H1 (cell line): ENCODE measurements at regions not wholly inside any gene's neighbourhood (a gene's known extent, or its start where the extent isn't known, plus 50 kb on each side); places are given as distances from the start of the nearest gene placed in this dataset.

Experiments used
- CTCF ChIA-PET: fragments of 300-600 bp; sonication (Branson Sonifier 250); formaldehyde crosslinking; loops from one replicate; lab custom pipeline; 2021; ENCODE audit not compliant: partially characterized antibody; lab: Charles Lee
- POLR2A ChIA-PET: fragments of 300-600 bp; sonication (Branson Sonifier 250); formaldehyde crosslinking; loops from one replicate; lab custom pipeline; 2021; ENCODE audit warnings: inconsistent platforms; ENCODE audit not compliant: partially characterized antibody; lab: Charles Lee
- DNase-seq, 2 experiments: peaks; one replicate each; pipeline versions ENCODE4 v3.0.0 to v3.0.0-alpha.2; 2010 to 2022; ENCODE audit warnings: low spot score in 2 of 2, low read depth in 1 of 2, mixed read lengths in 1 of 2
- FAIRE-seq: peaks from 2 replicates; lab custom pipeline; 2011; peaks lifted over from hg19 to GRCh38; lab: Jason Lieb, UNC
- H2AFZ ChIP-seq: 2 replicates; pipeline ENCODE4 v1.8.1; 2012; ENCODE audit warnings: low read length, inconsistent platforms
- H2AK5ac ChIP-seq: 2 replicates; pipeline ENCODE4 v1.6.1; 2013; ENCODE audit warnings: low read depth, low read length
- H2BK120ac ChIP-seq: replicated peaks from 2 replicates; pipeline ENCODE3; 2013; ENCODE audit warnings: low read depth, low read length, inconsistent platforms
- H2BK12ac ChIP-seq: 2 replicates; pipeline ENCODE4 v1.6.1; 2013; ENCODE audit warnings: low read depth, low read length
- H2BK15ac ChIP-seq: 2 replicates; pipeline ENCODE4 v1.6.1; 2013; ENCODE audit warnings: low read length
- H2BK20ac ChIP-seq: 2 replicates; pipeline ENCODE4 v1.6.1; 2013; ENCODE audit warnings: low read length
- H2BK5ac ChIP-seq: 2 replicates; pipeline ENCODE4 v1.6.1; 2013; ENCODE audit warnings: low read depth, low read length
- H3K14ac ChIP-seq: 2 replicates; pipeline ENCODE4 v1.6.1; 2013; ENCODE audit warnings: inconsistent platforms; ENCODE audit not compliant: insufficient read length
- H3K18ac ChIP-seq: 2 replicates; pipeline ENCODE4 v1.6.1; 2013; ENCODE audit warnings: low read length; ENCODE audit errors: extremely low read depth
- H3K23ac ChIP-seq: 2 replicates; pipeline ENCODE4 v1.6.1; 2013; ENCODE audit warnings: inconsistent platforms; ENCODE audit not compliant: insufficient read length
- H3K23me2 ChIP-seq: 2 replicates; pipeline ENCODE4 v1.6.1; 2013; ENCODE audit warnings: low read depth, low read length
- H3K27ac ChIP-seq: 2 replicates; pipeline ENCODE4 v1.6.1; 2011; ENCODE audit warnings: low read depth, low read length, inconsistent platforms
- H3K27me3 ChIP-seq, 4 experiments: replicated peaks in 1 of 4; 1 replicate in 1 of 4; 2 replicates in 3 of 4; pipeline versions ENCODE4 v1.6.1 to v1.8.1; 2011 to 2013; ENCODE audit warnings: low read length in 3 of 4, mild to moderate bottlenecking in 3 of 4, inconsistent platforms in 2 of 4, mixed read lengths in 2 of 4, moderate library complexity in 1 of 4; ENCODE audit not compliant: control insufficient read depth in 3 of 4, insufficient read depth in 3 of 4; ENCODE audit errors: extremely low read depth in 1 of 4
- H3K36me3 ChIP-seq, 4 experiments: 2 replicates each; pipeline versions ENCODE4 v1.6.1 to v1.8.1; 2011 to 2013; ENCODE audit warnings: mild to moderate bottlenecking in 4 of 4, low read length in 3 of 4, moderate library complexity in 2 of 4, control low read depth in 1 of 4, inconsistent platforms in 1 of 4; ENCODE audit not compliant: insufficient read depth in 4 of 4, control insufficient read depth in 2 of 4
- H3K4ac ChIP-seq: replicated peaks from 2 replicates; pipeline ENCODE3; 2013; ENCODE audit warnings: low read length, low read depth, mixed read lengths, inconsistent platforms; ENCODE audit not compliant: insufficient read length
- H3K4me1 ChIP-seq, 4 experiments: replicated peaks in 1 of 4; 1 replicate in 1 of 4; 2 replicates in 3 of 4; pipeline versions ENCODE4 v1.6.1 to v1.8.1; 2011 to 2013; ENCODE audit warnings: low read length in 3 of 4, inconsistent platforms in 2 of 4, mixed read lengths in 1 of 4; ENCODE audit not compliant: insufficient read depth in 4 of 4, control insufficient read depth in 3 of 4
- H3K4me2 ChIP-seq, 2 experiments: 2 replicates each; pipeline versions ENCODE4 v1.6.1 to v1.8.1; 2011 to 2013; ENCODE audit warnings: low read depth in 2 of 2, low read length in 2 of 2, control low read depth in 1 of 2, inconsistent platforms in 1 of 2, mild to moderate bottlenecking in 1 of 2; ENCODE audit not compliant: insufficient read depth in 1 of 2
- H3K4me3 ChIP-seq, 4 experiments: fragments of 200-600, 300-600 bp in 1 of 4; sonication (generic), shearing (Covaris generic), sonication (Bioruptor Twin) in 1 of 4; 2 replicates each; pipeline versions ENCODE4 v1.5.1 to v1.8.1; 2011 to 2016; ENCODE audit warnings: low read length in 4 of 4, low read depth in 3 of 4, control low read depth in 2 of 4, inconsistent platforms in 2 of 4, mild to moderate bottlenecking in 2 of 4, mixed read lengths in 1 of 4, moderate library complexity in 1 of 4; ENCODE audit not compliant: insufficient read depth in 2 of 4; ENCODE audit errors: extremely low read depth in 1 of 4
- H3K56ac ChIP-seq: replicated peaks from 2 replicates; pipeline ENCODE3; 2013; ENCODE audit warnings: low read depth, mild to moderate bottlenecking, mixed read lengths, low read length, inconsistent platforms; ENCODE audit not compliant: insufficient read length
- H3K79me1 ChIP-seq: 2 replicates; pipeline ENCODE4 v1.6.1; 2013; ENCODE audit warnings: low read depth, low read length, control low read depth
- H3K79me2 ChIP-seq, 2 experiments: 2 replicates each; pipeline versions ENCODE4 v1.6.1 to v1.8.1; 2012 to 2013; ENCODE audit warnings: low read length in 2 of 2, mild to moderate bottlenecking in 2 of 2, inconsistent platforms in 1 of 2; ENCODE audit not compliant: insufficient read depth in 2 of 2, control insufficient read depth in 1 of 2
- H3K9ac ChIP-seq, 4 experiments: replicated peaks in 1 of 4; 1 replicate in 1 of 4; 2 replicates in 3 of 4; pipeline versions ENCODE4 v1.6.1 to v1.8.1; 2011 to 2013; ENCODE audit warnings: low read depth in 3 of 4, low read length in 3 of 4, control low read depth in 2 of 4, mild to moderate bottlenecking in 2 of 4, moderate library complexity in 2 of 4, inconsistent platforms in 1 of 4; ENCODE audit errors: extremely low read depth in 1 of 4
- H3K9me3 ChIP-seq, 2 experiments: 2 replicates each; pipeline versions ENCODE4 v1.6.1 to v1.8.1; 2012 to 2013; ENCODE audit warnings: mild to moderate bottlenecking in 2 of 2, moderate library complexity in 2 of 2, control low read depth in 1 of 2, inconsistent platforms in 1 of 2, low read depth in 1 of 2, low read length in 1 of 2, mixed read lengths in 1 of 2; ENCODE audit not compliant: insufficient read depth in 2 of 2
- H4K20me1 ChIP-seq, 2 experiments: replicated peaks in 1 of 2; 2 replicates each; pipeline versions ENCODE3 to v1.8.1; 2011 to 2013; ENCODE audit warnings: inconsistent platforms in 2 of 2, low read length in 2 of 2, mild to moderate bottlenecking in 1 of 2; ENCODE audit not compliant: insufficient read depth in 2 of 2, control insufficient read depth in 1 of 2
- H4K5ac ChIP-seq: 2 replicates; pipeline ENCODE4 v1.6.1; 2013; ENCODE audit warnings: low read length, low read depth, mixed read lengths, inconsistent platforms; ENCODE audit not compliant: insufficient read length
- H4K8ac ChIP-seq: 2 replicates; pipeline ENCODE4 v1.8.0; 2013; ENCODE audit warnings: mild to moderate bottlenecking, moderate library complexity, low read length, inconsistent platforms; ENCODE audit not compliant: insufficient read depth; ENCODE audit errors: extremely low read depth
- H4K91ac ChIP-seq: replicated peaks from 2 replicates; pipeline ENCODE3; 2013; ENCODE audit warnings: low read length, mixed read lengths, inconsistent platforms; ENCODE audit not compliant: insufficient read length
- ASH2L ChIP-seq: fragments of 200-600, 300-600 bp; sonication (generic); IDR thresholded peaks from one replicate; pipeline ENCODE4 v1.7.1; 2017; ENCODE audit warnings: low read length
- CBX8 ChIP-seq: fragments of 300-800, 300-1000 bp; sonication (generic); IDR thresholded peaks from 2 replicates; pipeline ENCODE4 v1.7.1; 2016; ENCODE audit warnings: low read depth, low read length, borderline replicate concordance
- KDM4A ChIP-seq: IDR thresholded peaks from one replicate; pipeline ENCODE4 v1.7.1; 2012; ENCODE audit warnings: low read depth, mild to moderate bottlenecking, moderate library complexity, low read length, inconsistent platforms; ENCODE audit not compliant: severe bottlenecking
- RFX5 ChIP-seq: IDR thresholded peaks from 2 replicates; pipeline ENCODE4 v1.6.1; 2011; ENCODE audit warnings: low read depth, low read length, improper control_type of control experiment, borderline replicate concordance
- SUZ12 ChIP-seq: fragments of 200-600 bp; sonication (generic); IDR thresholded peaks from 2 replicates; pipeline ENCODE4 v1.6.1; 2012; ENCODE audit warnings: mild to moderate bottlenecking, inconsistent platforms, low read length, moderate library complexity, mixed read lengths
- WGBS, 2 experiments: shearing (Covaris generic) in 1 of 2; methylation state at CpG; one replicate each; pipeline versions ENCODE4 v1.1.6 to v1.1.7; 2013 to 2015; ENCODE audit warnings: low lambda C conversion rate in 2 of 2, mixed read lengths in 2 of 2, inconsistent platforms in 1 of 2, low coverage in 1 of 2, missing lambda C conversion rate in 1 of 2; ENCODE audit not compliant: insufficient replicate concordance in 2 of 2, insufficient coverage in 1 of 2, insufficient read length in 1 of 2; ENCODE audit errors: extremely low coverage in 1 of 2, missing lambda C conversion rate in 1 of 2; 5-methylcytosine and 5-hydroxymethylcytosine counted together

DNA sequence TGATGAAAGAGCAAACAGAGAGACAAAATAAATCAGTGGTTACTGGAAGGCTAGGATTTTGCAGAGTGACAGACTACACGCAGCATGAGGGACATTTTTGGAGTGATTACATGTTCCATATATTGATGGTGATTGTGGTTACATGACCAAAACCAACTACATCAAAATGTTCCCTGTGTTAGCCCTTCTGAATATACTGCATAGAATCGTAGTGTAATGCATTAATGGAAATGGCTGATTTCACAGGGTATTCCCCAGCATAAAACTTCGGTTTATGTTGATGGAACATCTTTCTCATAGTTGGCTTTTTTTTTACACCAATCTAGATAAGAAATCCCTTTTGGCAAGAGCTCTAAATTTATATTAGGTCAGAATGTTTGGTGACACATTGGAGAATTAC, 191.3 kb upstream of the CMC1 start:
- H3K4ac ChIP-seq = no peak overlapping the region

More for the DNA sequence above, 191.3 kb upstream of the CMC1 start:
- Histone ChIP-seq H2AFZ (no peak overlapping the region), H3K79me1 (no peaks in the 10 kb centered on the region), H3K9ac (no peak overlapping the region), H3K23me2 (no peaks in the 10 kb centered on the region; the same call in 1 of the 2 replicates), H3K18ac (no peak overlapping the region), H2BK12ac (no peak overlapping the region), H3K36me3 (no peaks in the 10 kb centered on the region), H3K14ac (no peak overlapping the region), H3K4me1 (peaks cover 0 to 2% (median 0%) of the 10 kb centered on the region in 4 experiments; a peak in 1 of 7 replicates), H3K79me2 (no peaks in the 10 kb centered on the region), H3K4me2 (no peak overlapping the region), H2AK5ac (no peak overlapping the region), H3K27me3 (no peaks in the 10 kb centered on the region), H2BK15ac (no peak overlapping the region), H4K5ac (no peak overlapping the region), H3K27ac (no peak overlapping the region), H4K20me1 (no peaks in the 10 kb centered on the region), H4K8ac (no peak overlapping the region), H3K9me3 (no peaks in the 10 kb centered on the region), H2BK120ac (no peak overlapping the region), H3K23ac (no peak overlapping the region), H3K56ac (no peak overlapping the region), H4K91ac (no peak overlapping the region), H2BK20ac (no peak overlapping the region), H2BK5ac (no peak overlapping the region), H3K4me3 (no peak overlapping the region)
- ChIA-PET CTCF (no interaction called here), POLR2A (no interaction called here)
- TF ChIP-seq KDM4A = no peak
- no peak for TF ChIP-seq ASH2L
- no peak for TF ChIP-seq RFX5
- no peak for TF ChIP-seq SUZ12
- no peak for TF ChIP-seq CBX8
- WGBS, 2 experiments = 91% methylated on average over 3 of the region's 3 CpGs; no CpG with 5 or more reads in 1 of the 2 experiments
- FAIRE-seq (no peak), DNase-seq (no peak)
